Adipocyte (in vitro differentiated cells): ENCODE measurements at regions not wholly inside any gene's neighbourhood (a gene's known extent, or its start where the extent isn't known, plus 50 kb on each side); places are given as distances from the start of the nearest gene placed in this dataset.
"Not testable (repeated sequence)": the region's sequence is repeated elsewhere in the genome, so short reads cannot be mapped to it uniquely, and the experiment has no call there.

ENCODE experiments used
- DNase-seq: peaks from one replicate; pipeline ENCODE4 v3.0.0-alpha.2; 2015; ENCODE audit warnings: low read depth
- H3K27me3 ChIP-seq: replicated peaks from 2 replicates; pipeline ENCODE4 v1.7.0; 2013; ENCODE audit warnings: mild to moderate bottlenecking, low read length, moderate library complexity; ENCODE audit not compliant: control insufficient read depth, insufficient read depth
- H3K36me3 ChIP-seq: 2 replicates; pipeline ENCODE4 v1.7.0; 2013; ENCODE audit warnings: low read length, mild to moderate bottlenecking, moderate library complexity; ENCODE audit not compliant: control insufficient read depth, insufficient read depth, severe bottlenecking
- H3K4me1 ChIP-seq: 2 replicates; pipeline ENCODE4 v1.7.0; 2013; ENCODE audit warnings: mild to moderate bottlenecking, low read length, moderate library complexity; ENCODE audit not compliant: control insufficient read depth, insufficient read depth
- H3K4me3 ChIP-seq: 2 replicates; pipeline ENCODE4 v1.7.0; 2013; ENCODE audit warnings: mild to moderate bottlenecking, low read length, moderate library complexity
- H3K9ac ChIP-seq: 2 replicates; pipeline ENCODE4 v1.7.0; 2013; ENCODE audit warnings: mild to moderate bottlenecking, low read length, moderate library complexity
- H3K9me3 ChIP-seq: 2 replicates; pipeline ENCODE4 v1.7.0; 2013; ENCODE audit warnings: mild to moderate bottlenecking, low read length, moderate library complexity; ENCODE audit not compliant: control insufficient read depth

- Histone ChIP-seq H3K9ac (no peak overlapping the region), H3K36me3 (no peaks in the 10 kb centered on the region), H3K4me1 (peaks cover 11% of the 10 kb centered on the region), H3K4me3 (no peak overlapping the region), H3K27me3 (no peaks in the 10 kb centered on the region), H3K9me3 (peaks cover 4% of the 10 kb centered on the region)
- peak; percentile 6 for DNase-seq
Observed at GRCh38 chr6:4225161-4225872, 89.9 kb upstream of the ECI2 start.

- peaks cover 15% of the 10 kb centered on the region for H3K4me1 ChIP-seq
- H3K9ac ChIP-seq: no peak overlapping the region
- H3K27me3 ChIP-seq: no peaks in the 10 kb centered on the region
- H3K9me3 ChIP-seq: no peaks in the 10 kb centered on the region
- no peaks in the 10 kb centered on the region for H3K36me3 ChIP-seq
- H3K4me3 ChIP-seq: no peak overlapping the region
- DNase-seq: peak; percentile 5
Observed at GRCh38 chr6:4224067-4224978, 88.9 kb upstream of the ECI2 start.

GRCh38 chr6:4220558-4220957 is 85.2 kb upstream of the ECI2 start:
- peak overlapping the region; percentile 58 for H3K4me3 ChIP-seq

GRCh38 chr6:4218619-4219317 is 83.4 kb upstream of the ECI2 start:
- H3K4me3 ChIP-seq, H3K9me3 ChIP-seq, DNase-seq, H3K9ac ChIP-seq, H3K36me3 ChIP-seq, H3K27me3 ChIP-seq: not testable (repeated sequence)
- H3K4me1 ChIP-seq: peaks cover 23% of the 10 kb centered on the region

More at GRCh38 chr6:4220558-4220957, 85.2 kb upstream of the ECI2 start:
- peak overlapping the region; percentile 69 for H3K9ac ChIP-seq
- H3K9me3 ChIP-seq: no peaks in the 10 kb centered on the region
- H3K4me1 ChIP-seq: peaks cover 15% of the 10 kb centered on the region
- DNase-seq: peak; percentile 79
- no peaks in the 10 kb centered on the region for H3K36me3 ChIP-seq
- no peaks in the 10 kb centered on the region for H3K27me3 ChIP-seq

GRCh38 chr6:4212588-4212987 is 77.2 kb upstream of the ECI2 start:
- Histone ChIP-seq H3K27me3 (no peaks in the 10 kb centered on the region), H3K36me3 (no peaks in the 10 kb centered on the region), H3K4me1 (peaks cover 34% of the 10 kb centered on the region), H3K9me3 (peaks cover 11% of the 10 kb centered on the region), H3K9ac (peak overlapping the region; percentile 52), H3K4me3 (no peak overlapping the region)
- DNase-seq: no peak

GRCh38 chr6:4210629-4211419 is 75.4 kb upstream of the ECI2 start:
- Histone ChIP-seq H3K9me3 (peaks cover 11% of the 10 kb centered on the region), H3K4me1 (peaks cover 34% of the 10 kb centered on the region), H3K4me3 (no peak overlapping the region), H3K9ac (peak overlapping the region; percentile 57), H3K27me3 (no peaks in the 10 kb centered on the region), H3K36me3 (no peaks in the 10 kb centered on the region)
- DNase-seq: peak; percentile 81

- Histone ChIP-seq H3K36me3 (no peaks in the 10 kb centered on the region), H3K9ac (no peak overlapping the region), H3K9me3 (peaks cover 8% of the 10 kb centered on the region), H3K27me3 (no peaks in the 10 kb centered on the region), H3K4me1 (peaks cover 26% of the 10 kb centered on the region), H3K4me3 (no peak overlapping the region)
- DNase-seq: no peak
Observed at GRCh38 chr6:4209196-4209595, 73.8 kb upstream of the ECI2 start.

GRCh38 chr6:4208158-4208557 is 72.8 kb upstream of the ECI2 start:
- Histone ChIP-seq H3K27me3 (no peaks in the 10 kb centered on the region), H3K4me1 (peaks cover 24% of the 10 kb centered on the region), H3K36me3 (no peaks in the 10 kb centered on the region), H3K9ac (no peak overlapping the region), H3K4me3 (no peak overlapping the region), H3K9me3 (no peaks in the 10 kb centered on the region)
- no peak for DNase-seq

GRCh38 chr6:4203642-4204417 is 68.5 kb upstream of the ECI2 start:
- H3K4me3 ChIP-seq, H3K4me1 ChIP-seq, DNase-seq, H3K9me3 ChIP-seq, H3K36me3 ChIP-seq, H3K9ac ChIP-seq, H3K27me3 ChIP-seq: not testable (repeated sequence)

- Histone ChIP-seq H3K36me3 (no peaks in the 10 kb centered on the region), H3K4me1 (no peaks in the 10 kb centered on the region), H3K9ac (no peak overlapping the region), H3K4me3 (no peak overlapping the region), H3K27me3 (no peaks in the 10 kb centered on the region), H3K9me3 (no peaks in the 10 kb centered on the region)
- DNase-seq: no peak
Observed at GRCh38 chr6:4192627-4193026, 57.3 kb upstream of the ECI2 start.
